Endothelial cell of umbilical vein (primary cell): ENCODE measurements at regions not wholly inside any gene's neighbourhood (a gene's known extent, or its start where the extent isn't known, plus 50 kb on each side); places are given as distances from the start of the nearest gene placed in this dataset.

Experiments used
- EZH2 ChIP-seq: IDR thresholded peaks from 2 replicates; pipeline ENCODE4 v1.6.1; 2012; ENCODE audit warnings: borderline replicate concordance, low read depth, mild to moderate bottlenecking, moderate library complexity, low read length, inconsistent platforms; ENCODE audit not compliant: severe bottlenecking
- FOS ChIP-seq: IDR thresholded peaks from 2 replicates; pipeline ENCODE4 v1.6.1; 2011; ENCODE audit warnings: mild to moderate bottlenecking, low read length, moderate library complexity, borderline replicate concordance; ENCODE audit not compliant: insufficient read depth
- GATA2 ChIP-seq: IDR thresholded peaks from 2 replicates; pipeline ENCODE4 v1.7.0; 2011; ENCODE audit warnings: low read depth, mild to moderate bottlenecking, moderate library complexity, mixed read lengths, low read length; ENCODE audit not compliant: insufficient read length, insufficient read depth
- JUN ChIP-seq: IDR thresholded peaks from 2 replicates; pipeline ENCODE4 v1.6.1; 2011; ENCODE audit warnings: borderline replicate concordance, low read depth; ENCODE audit not compliant: insufficient read length, insufficient read depth
- MYC ChIP-seq: IDR thresholded peaks from one replicate; pipeline ENCODE4 v1.6.1; 2011; ENCODE audit warnings: mild to moderate bottlenecking, low read depth, low read length
- POLR2A ChIP-seq: IDR thresholded peaks from 2 replicates; pipeline ENCODE4 v1.6.1; 2012; ENCODE audit warnings: low read depth, mild to moderate bottlenecking, control low read depth, low read length
- POLR2AphosphoS5 ChIP-seq: IDR thresholded peaks from 2 replicates; pipeline ENCODE4 v1.6.1; 2012; ENCODE audit warnings: low read depth, mild to moderate bottlenecking, control low read depth, low read length, moderate library complexity; ENCODE audit not compliant: insufficient read depth
- TF ChIP-seq, protein P1 (sequence below), 2 donors: IDR thresholded peaks; 1 replicate in 1 of 2; 2 replicates in 1 of 2; pipeline ENCODE4 v1.5.1; 2011; ENCODE audit warnings: low read length in 2 of 2, mild to moderate bottlenecking in 2 of 2, moderate library complexity in 2 of 2, control low read depth in 1 of 2, inconsistent platforms in 1 of 2, low read depth in 1 of 2; ENCODE audit not compliant: insufficient read depth in 1 of 2; ENCODE audit errors: extremely low read depth in 1 of 2
- TF ChIP-seq, protein P2 (sequence below): IDR thresholded peaks from 2 replicates; pipeline ENCODE4 v1.6.1; 2011; ENCODE audit not compliant: insufficient read depth, insufficient read length

DNA sequence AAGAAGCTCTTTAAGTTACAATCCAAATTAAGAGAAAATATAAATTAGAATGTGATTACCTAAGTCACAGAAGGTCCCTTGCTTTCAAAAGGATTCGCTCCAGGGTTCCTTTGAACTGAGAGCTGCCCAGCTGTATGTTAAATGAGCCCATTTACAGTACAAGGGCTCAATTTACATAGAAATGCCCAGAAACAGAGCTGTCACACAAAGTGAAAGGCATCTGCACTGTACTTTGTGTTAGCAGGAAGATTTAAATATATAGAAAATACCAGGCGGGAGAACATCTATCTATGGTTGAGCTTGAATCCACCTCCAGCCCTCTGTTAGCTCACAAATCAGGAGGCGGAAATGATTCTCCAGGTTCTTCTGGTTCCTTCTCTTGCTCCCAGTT is 272.9 kb downstream of the PAX3 start:
- TF ChIP-seq POLR2A: no peak
- TF ChIP-seq, protein P1, sequence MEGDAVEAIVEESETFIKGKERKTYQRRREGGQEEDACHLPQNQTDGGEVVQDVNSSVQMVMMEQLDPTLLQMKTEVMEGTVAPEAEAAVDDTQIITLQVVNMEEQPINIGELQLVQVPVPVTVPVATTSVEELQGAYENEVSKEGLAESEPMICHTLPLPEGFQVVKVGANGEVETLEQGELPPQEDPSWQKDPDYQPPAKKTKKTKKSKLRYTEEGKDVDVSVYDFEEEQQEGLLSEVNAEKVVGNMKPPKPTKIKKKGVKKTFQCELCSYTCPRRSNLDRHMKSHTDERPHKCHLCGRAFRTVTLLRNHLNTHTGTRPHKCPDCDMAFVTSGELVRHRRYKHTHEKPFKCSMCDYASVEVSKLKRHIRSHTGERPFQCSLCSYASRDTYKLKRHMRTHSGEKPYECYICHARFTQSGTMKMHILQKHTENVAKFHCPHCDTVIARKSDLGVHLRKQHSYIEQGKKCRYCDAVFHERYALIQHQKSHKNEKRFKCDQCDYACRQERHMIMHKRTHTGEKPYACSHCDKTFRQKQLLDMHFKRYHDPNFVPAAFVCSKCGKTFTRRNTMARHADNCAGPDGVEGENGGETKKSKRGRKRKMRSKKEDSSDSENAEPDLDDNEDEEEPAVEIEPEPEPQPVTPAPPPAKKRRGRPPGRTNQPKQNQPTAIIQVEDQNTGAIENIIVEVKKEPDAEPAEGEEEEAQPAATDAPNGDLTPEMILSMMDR (IDR thresholded peaks at IDR 0.05; ENCODE audit: extremely low read depth in 1 of 2, insufficient read depth in 1 of 2, low read depth in 1 of 2, low read length in 2 of 2): no peak
- TF ChIP-seq JUN: no peak
- no peak for TF ChIP-seq EZH2
- TF ChIP-seq POLR2AphosphoS5: no peak
- no peak for TF ChIP-seq FOS
- TF ChIP-seq GATA2: no peak
- TF ChIP-seq, protein P2, sequence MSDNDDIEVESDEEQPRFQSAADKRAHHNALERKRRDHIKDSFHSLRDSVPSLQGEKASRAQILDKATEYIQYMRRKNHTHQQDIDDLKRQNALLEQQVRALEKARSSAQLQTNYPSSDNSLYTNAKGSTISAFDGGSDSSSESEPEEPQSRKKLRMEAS: no peak
- no peak for TF ChIP-seq MYC
